Fibroblast of lung (primary cell): ENCODE measurements at regions not wholly inside any gene's neighbourhood (a gene's known extent, or its start where the extent isn't known, plus 50 kb on each side); places are given as distances from the start of the nearest gene placed in this dataset.

Experiments
- EZH2 ChIP-seq: IDR thresholded peaks from 2 replicates; pipeline ENCODE4 v1.5.1; 2012; ENCODE audit warnings: low read length, control low read depth, mild to moderate bottlenecking; ENCODE audit errors: missing control alignments
- TF ChIP-seq, protein P1 (sequence below), 2 donors: IDR thresholded peaks in 1 of 2; conservative IDR thresholded peaks in 1 of 2; 1 replicate in 1 of 2; 2 replicates in 1 of 2; pipeline ENCODE4 v1.5.1; 2011 to 2012; ENCODE audit warnings: low read length in 2 of 2, control low read depth in 1 of 2, inconsistent platforms in 1 of 2, low read depth in 1 of 2, mild to moderate bottlenecking in 1 of 2

DNA sequence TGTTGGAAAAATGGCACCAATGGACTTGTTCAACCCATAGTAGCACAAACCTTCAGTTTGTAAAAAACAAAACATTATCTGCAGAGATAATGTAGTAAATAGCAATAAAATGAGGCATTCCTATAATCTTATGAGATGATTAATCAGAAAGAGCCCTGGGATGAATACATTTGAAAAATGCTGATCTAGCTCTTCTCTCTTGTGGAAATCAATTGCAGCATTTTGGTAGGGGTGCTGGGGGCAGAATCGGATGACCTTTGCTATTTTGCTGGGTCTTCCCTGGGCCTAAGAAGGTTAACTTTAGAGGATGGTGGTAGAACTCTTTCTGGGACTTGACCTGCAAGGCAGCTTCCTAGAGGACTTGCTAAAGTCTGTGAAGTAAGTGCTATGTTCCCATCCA, 163.5 kb downstream of the ADRA2A start:
- TF ChIP-seq EZH2, result no peak
- TF ChIP-seq, protein P1, sequence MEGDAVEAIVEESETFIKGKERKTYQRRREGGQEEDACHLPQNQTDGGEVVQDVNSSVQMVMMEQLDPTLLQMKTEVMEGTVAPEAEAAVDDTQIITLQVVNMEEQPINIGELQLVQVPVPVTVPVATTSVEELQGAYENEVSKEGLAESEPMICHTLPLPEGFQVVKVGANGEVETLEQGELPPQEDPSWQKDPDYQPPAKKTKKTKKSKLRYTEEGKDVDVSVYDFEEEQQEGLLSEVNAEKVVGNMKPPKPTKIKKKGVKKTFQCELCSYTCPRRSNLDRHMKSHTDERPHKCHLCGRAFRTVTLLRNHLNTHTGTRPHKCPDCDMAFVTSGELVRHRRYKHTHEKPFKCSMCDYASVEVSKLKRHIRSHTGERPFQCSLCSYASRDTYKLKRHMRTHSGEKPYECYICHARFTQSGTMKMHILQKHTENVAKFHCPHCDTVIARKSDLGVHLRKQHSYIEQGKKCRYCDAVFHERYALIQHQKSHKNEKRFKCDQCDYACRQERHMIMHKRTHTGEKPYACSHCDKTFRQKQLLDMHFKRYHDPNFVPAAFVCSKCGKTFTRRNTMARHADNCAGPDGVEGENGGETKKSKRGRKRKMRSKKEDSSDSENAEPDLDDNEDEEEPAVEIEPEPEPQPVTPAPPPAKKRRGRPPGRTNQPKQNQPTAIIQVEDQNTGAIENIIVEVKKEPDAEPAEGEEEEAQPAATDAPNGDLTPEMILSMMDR (conservative IDR thresholded peaks at IDR 0.05 in 1 of 2, IDR thresholded peaks at IDR 0.05 in 1 of 2; ENCODE audit: low read depth in 1 of 2, low read length in 2 of 2), result no peak
